ENCODE measurements at regions not wholly inside any gene's neighbourhood (a gene's known extent, or its start where the extent isn't known, plus 50 kb on each side); places are given as distances from the start of the nearest gene placed in this dataset.

DNA sequence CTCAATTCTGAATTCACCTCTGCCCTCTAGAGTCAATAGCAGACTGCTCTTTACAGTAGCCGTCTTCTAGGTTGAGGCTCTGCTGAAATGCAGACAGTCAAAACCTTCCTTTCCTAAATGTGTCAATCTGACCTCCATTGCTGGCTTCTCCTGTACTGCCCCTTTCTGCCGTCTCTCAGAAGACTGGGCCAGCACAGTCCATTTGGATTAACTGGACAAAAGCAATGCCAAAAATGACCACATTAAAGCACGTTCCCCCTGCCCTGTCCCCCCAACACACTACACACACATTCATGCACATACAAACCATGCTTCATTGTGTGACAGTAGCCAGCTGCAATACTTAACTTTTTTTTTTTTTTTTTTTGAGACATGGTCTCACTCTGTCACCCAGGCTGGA lies 130.2 kb upstream of the LIFR start:
- TF ChIP-seq, protein P1, sequence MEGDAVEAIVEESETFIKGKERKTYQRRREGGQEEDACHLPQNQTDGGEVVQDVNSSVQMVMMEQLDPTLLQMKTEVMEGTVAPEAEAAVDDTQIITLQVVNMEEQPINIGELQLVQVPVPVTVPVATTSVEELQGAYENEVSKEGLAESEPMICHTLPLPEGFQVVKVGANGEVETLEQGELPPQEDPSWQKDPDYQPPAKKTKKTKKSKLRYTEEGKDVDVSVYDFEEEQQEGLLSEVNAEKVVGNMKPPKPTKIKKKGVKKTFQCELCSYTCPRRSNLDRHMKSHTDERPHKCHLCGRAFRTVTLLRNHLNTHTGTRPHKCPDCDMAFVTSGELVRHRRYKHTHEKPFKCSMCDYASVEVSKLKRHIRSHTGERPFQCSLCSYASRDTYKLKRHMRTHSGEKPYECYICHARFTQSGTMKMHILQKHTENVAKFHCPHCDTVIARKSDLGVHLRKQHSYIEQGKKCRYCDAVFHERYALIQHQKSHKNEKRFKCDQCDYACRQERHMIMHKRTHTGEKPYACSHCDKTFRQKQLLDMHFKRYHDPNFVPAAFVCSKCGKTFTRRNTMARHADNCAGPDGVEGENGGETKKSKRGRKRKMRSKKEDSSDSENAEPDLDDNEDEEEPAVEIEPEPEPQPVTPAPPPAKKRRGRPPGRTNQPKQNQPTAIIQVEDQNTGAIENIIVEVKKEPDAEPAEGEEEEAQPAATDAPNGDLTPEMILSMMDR (IDR thresholded peaks at IDR 0.05): no peak
- TF ChIP-seq RAD21 (IDR thresholded peaks at IDR 0.05; ENCODE audit: low read length) (no peak), ELF1 (IDR thresholded peaks at IDR 0.05) (no peak), FOXM1 (IDR thresholded peaks at IDR 0.05; ENCODE audit: low read depth) (no peak), TAF1 (IDR thresholded peaks at IDR 0.05; ENCODE audit: borderline replicate concordance, low read depth, low read length) (no peak), FOXJ3 (CRISPR knock-in tag; IDR thresholded peaks at IDR 0.05) (no peak), RXRA (IDR thresholded peaks at IDR 0.05; ENCODE audit: borderline replicate concordance, low read depth) (no peak), EP300 (IDR thresholded peaks at IDR 0.05; ENCODE audit: borderline replicate concordance in 1 of 2, low read depth in 1 of 2, low read length in 1 of 2) (no peak)
- TF ChIP-seq, protein P2, sequence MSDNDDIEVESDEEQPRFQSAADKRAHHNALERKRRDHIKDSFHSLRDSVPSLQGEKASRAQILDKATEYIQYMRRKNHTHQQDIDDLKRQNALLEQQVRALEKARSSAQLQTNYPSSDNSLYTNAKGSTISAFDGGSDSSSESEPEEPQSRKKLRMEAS (IDR thresholded peaks at IDR 0.05; ENCODE audit: low read depth): no peak
- TF ChIP-seq, protein P3, sequence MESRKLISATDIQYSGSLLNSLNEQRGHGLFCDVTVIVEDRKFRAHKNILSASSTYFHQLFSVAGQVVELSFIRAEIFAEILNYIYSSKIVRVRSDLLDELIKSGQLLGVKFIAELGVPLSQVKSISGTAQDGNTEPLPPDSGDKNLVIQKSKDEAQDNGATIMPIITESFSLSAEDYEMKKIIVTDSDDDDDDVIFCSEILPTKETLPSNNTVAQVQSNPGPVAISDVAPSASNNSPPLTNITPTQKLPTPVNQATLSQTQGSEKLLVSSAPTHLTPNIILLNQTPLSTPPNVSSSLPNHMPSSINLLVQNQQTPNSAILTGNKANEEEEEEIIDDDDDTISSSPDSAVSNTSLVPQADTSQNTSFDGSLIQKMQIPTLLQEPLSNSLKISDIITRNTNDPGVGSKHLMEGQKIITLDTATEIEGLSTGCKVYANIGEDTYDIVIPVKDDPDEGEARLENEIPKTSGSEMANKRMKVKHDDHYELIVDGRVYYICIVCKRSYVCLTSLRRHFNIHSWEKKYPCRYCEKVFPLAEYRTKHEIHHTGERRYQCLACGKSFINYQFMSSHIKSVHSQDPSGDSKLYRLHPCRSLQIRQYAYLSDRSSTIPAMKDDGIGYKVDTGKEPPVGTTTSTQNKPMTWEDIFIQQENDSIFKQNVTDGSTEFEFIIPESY (IDR thresholded peaks at IDR 0.05; ENCODE audit: borderline replicate concordance, low read depth): no peak
- TF ChIP-seq, protein P4, sequence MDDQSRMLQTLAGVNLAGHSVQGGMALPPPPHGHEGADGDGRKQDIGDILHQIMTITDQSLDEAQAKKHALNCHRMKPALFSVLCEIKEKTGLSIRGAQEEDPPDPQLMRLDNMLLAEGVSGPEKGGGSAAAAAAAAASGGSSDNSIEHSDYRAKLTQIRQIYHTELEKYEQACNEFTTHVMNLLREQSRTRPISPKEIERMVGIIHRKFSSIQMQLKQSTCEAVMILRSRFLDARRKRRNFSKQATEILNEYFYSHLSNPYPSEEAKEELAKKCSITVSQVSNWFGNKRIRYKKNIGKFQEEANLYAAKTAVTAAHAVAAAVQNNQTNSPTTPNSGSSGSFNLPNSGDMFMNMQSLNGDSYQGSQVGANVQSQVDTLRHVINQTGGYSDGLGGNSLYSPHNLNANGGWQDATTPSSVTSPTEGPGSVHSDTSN (IDR thresholded peaks at IDR 0.05): no peak
- TF ChIP-seq, protein P5, sequence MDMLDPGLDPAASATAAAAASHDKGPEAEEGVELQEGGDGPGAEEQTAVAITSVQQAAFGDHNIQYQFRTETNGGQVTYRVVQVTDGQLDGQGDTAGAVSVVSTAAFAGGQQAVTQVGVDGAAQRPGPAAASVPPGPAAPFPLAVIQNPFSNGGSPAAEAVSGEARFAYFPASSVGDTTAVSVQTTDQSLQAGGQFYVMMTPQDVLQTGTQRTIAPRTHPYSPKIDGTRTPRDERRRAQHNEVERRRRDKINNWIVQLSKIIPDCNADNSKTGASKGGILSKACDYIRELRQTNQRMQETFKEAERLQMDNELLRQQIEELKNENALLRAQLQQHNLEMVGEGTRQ (IDR thresholded peaks at IDR 0.05; ENCODE audit: borderline replicate concordance, low read depth, low read length): no peak

Data from SK-N-SH (cell line).